ENCODE measurements at regions not wholly inside any gene's neighbourhood (a gene's known extent, or its start where the extent isn't known, plus 50 kb on each side); places are given as distances from the start of the nearest gene placed in this dataset.

DNA sequence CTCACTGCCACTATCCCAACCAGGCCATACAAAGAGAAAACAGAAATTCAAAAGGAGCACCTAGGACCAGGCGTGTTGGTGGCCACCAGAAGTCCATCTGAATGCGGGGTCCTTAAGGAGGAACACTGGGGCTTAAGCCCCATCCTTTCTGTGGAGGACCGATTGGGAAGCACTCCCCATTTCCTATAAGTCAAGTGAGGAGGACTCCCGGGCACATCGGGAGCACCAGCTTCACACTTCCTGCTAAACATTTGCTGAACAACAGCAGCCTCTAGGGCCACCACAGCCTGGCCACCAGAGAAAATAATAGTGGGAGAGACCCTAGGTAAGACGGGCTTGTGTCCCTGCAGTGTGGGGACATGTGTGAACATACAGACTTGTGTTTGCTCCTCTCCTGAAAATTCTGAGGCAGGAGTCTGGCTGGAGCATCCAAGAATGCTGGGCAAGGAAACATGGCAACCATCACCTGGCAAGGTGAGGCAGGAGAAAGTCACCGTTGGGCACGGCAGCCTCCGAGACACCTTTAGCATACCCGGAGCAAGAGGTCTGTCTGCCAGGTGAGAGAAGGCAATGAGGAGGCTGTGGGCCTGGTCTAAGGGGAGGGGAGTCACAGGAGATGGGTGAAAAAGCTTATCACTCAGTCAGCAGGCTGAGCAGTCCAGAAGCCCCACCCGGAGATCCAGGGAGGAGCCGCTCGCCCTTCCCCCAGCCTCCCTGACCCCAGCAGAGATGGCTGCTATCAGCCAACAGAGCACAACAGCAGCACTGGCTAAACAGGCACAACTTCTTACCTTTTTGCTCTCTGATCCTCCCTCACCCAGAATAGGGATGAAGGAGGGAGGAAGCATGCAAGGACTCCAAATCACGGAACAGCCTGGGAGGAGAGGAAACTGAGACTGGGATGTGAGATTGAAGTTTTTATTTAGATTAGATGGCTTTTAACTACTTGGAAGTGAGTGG is 282.3 kb downstream of the EIPR1 start:
- TF ChIP-seq, protein P1, sequence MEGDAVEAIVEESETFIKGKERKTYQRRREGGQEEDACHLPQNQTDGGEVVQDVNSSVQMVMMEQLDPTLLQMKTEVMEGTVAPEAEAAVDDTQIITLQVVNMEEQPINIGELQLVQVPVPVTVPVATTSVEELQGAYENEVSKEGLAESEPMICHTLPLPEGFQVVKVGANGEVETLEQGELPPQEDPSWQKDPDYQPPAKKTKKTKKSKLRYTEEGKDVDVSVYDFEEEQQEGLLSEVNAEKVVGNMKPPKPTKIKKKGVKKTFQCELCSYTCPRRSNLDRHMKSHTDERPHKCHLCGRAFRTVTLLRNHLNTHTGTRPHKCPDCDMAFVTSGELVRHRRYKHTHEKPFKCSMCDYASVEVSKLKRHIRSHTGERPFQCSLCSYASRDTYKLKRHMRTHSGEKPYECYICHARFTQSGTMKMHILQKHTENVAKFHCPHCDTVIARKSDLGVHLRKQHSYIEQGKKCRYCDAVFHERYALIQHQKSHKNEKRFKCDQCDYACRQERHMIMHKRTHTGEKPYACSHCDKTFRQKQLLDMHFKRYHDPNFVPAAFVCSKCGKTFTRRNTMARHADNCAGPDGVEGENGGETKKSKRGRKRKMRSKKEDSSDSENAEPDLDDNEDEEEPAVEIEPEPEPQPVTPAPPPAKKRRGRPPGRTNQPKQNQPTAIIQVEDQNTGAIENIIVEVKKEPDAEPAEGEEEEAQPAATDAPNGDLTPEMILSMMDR (IDR thresholded peaks at IDR 0.05), result no peak
- TF ChIP-seq POLR2A (IDR thresholded peaks at IDR 0.05), result no peak

Measured in body of pancreas (tissue), 4 donors.